DOHH2 (cell line): ENCODE measurements at regions not wholly inside any gene's neighbourhood (a gene's known extent, or its start where the extent isn't known, plus 50 kb on each side); places are given as distances from the start of the nearest gene placed in this dataset.

Experiments
- H3F3A ChIP-seq: fragments of 200-600 bp; sonication (generic), shearing (Covaris generic); 2 replicates; pipeline ENCODE4 v1.6.0; 2016; ENCODE audit warnings: antibody characterized with exemption, mild to moderate bottlenecking; ENCODE audit not compliant: control insufficient read depth, insufficient read depth
- H3K27ac ChIP-seq: fragments of 200-600 bp; sonication (generic); 2 replicates; pipeline ENCODE4 v1.5.1; 2014; ENCODE audit warnings: low read depth, mild to moderate bottlenecking, low read length, moderate library complexity
- H3K27me3 ChIP-seq: fragments of 200-600 bp; sonication (generic); 2 replicates; pipeline ENCODE4 v1.6.1; 2014; ENCODE audit warnings: mild to moderate bottlenecking, low read length, mixed read lengths; ENCODE audit not compliant: control insufficient read depth
- H3K36me3 ChIP-seq: fragments of 200-600 bp; sonication (generic); 2 replicates; pipeline ENCODE4 v1.6.1; 2014; ENCODE audit warnings: mild to moderate bottlenecking, low read length, moderate library complexity, mixed read lengths; ENCODE audit not compliant: control insufficient read depth
- H3K4me1 ChIP-seq: fragments of 200-600 bp; sonication (generic); 2 replicates; pipeline ENCODE4 v1.6.1; 2014; ENCODE audit warnings: mild to moderate bottlenecking, low read length, mixed read lengths; ENCODE audit not compliant: control insufficient read depth
- H3K4me2 ChIP-seq: fragments of 200-600 bp; sonication (generic); 2 replicates; pipeline ENCODE4 v1.6.0; 2014; ENCODE audit warnings: mild to moderate bottlenecking, low read length, moderate library complexity
- H3K4me3 ChIP-seq: fragments of 200-600 bp; sonication (generic); 2 replicates; pipeline ENCODE4 v1.5.1; 2014; ENCODE audit warnings: mild to moderate bottlenecking, low read length, mixed read lengths
- H3K79me2 ChIP-seq: fragments of 200-600 bp; sonication (generic); 2 replicates; pipeline ENCODE4 v1.6.1; 2014; ENCODE audit warnings: mild to moderate bottlenecking, low read length, mixed read lengths; ENCODE audit not compliant: control insufficient read depth
- H3K9me2 ChIP-seq: fragments of 200-600 bp; sonication (generic); replicated peaks from 2 replicates; pipeline ENCODE4 v1.6.1; 2014; ENCODE audit warnings: mild to moderate bottlenecking, low read length, mixed read lengths; ENCODE audit not compliant: control insufficient read depth
- H3K9me3 ChIP-seq: fragments of 200-600 bp; sonication (generic); 2 replicates; pipeline ENCODE4 v1.6.1; 2014; ENCODE audit warnings: antibody characterized with exemption, low read length, mixed read lengths; ENCODE audit not compliant: control insufficient read depth, insufficient read depth
- H4K20me1 ChIP-seq: fragments of 200-600 bp; sonication (generic); 2 replicates; pipeline ENCODE4 v1.6.0; 2014; ENCODE audit warnings: low read depth, mild to moderate bottlenecking, antibody characterized with exemption, low read length, moderate library complexity; ENCODE audit not compliant: control insufficient read depth, insufficient read depth
- EZH2phosphoT487 ChIP-seq: fragments of 200-600 bp; sonication (generic); IDR thresholded peaks from 2 replicates; pipeline ENCODE4 v1.6.1; 2017; ENCODE audit warnings: borderline replicate concordance, mild to moderate bottlenecking, antibody characterized with exemption, low read length, moderate library complexity, mixed read lengths
- TF ChIP-seq, protein P1 (sequence below): fragments of 200-600 bp; sonication (generic); IDR thresholded peaks from one replicate; pipeline ENCODE4 v1.5.1; 2014; ENCODE audit warnings: antibody characterized with exemption, mild to moderate bottlenecking, low read depth, low read length; ENCODE audit not compliant: poor library complexity, severe bottlenecking

DNA sequence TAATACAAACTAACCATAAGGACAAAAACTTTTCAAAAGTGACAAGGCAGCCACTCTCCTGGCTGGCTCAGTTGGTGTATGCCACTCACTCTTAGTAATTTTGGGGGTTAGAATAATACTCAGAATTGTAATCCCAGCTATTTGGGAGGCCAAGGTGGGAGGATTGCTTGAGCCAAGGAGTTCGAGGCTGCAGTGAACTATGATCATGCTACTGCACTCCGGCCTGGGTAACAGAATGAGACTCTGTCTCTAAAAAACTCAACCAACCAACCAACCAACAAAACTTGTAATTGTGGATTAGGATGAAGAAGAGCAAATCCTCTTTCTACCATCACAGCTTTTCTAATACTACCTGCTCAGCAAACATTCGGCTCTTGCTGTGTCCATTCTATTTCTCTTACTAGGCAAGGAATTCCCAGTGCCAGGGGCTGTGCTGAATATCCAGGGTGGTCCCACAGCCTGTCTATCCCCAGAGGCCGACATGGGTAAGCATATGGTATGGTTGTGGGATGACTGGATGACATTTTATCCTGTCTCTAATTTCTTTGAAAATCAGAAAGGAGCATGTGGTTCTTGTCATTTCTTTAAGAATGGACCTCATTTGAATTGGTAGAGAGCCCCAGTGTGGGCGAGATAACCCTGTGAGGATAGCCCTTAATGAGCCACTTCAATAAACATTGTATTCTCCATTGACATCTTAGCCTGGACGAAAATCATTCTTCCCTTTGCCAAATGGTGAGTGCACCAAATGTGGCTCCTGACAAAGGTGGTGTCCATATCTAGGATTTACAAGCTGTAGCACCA, 220.1 kb downstream of the MYCN start:
- no peaks in the 10 kb centered on the region for H3K36me3 ChIP-seq
- H3K27ac ChIP-seq: no peak overlapping the region
- no peaks in the 10 kb centered on the region for H4K20me1 ChIP-seq
- H3K4me1 ChIP-seq: peaks cover 10% of the 10 kb centered on the region
- no peaks in the 10 kb centered on the region for H3K27me3 ChIP-seq
- H3K9me2 ChIP-seq: no peaks in the 10 kb centered on the region
- H3K79me2 ChIP-seq: no peaks in the 10 kb centered on the region
- no peak for TF ChIP-seq EZH2phosphoT487
- TF ChIP-seq, protein P1, sequence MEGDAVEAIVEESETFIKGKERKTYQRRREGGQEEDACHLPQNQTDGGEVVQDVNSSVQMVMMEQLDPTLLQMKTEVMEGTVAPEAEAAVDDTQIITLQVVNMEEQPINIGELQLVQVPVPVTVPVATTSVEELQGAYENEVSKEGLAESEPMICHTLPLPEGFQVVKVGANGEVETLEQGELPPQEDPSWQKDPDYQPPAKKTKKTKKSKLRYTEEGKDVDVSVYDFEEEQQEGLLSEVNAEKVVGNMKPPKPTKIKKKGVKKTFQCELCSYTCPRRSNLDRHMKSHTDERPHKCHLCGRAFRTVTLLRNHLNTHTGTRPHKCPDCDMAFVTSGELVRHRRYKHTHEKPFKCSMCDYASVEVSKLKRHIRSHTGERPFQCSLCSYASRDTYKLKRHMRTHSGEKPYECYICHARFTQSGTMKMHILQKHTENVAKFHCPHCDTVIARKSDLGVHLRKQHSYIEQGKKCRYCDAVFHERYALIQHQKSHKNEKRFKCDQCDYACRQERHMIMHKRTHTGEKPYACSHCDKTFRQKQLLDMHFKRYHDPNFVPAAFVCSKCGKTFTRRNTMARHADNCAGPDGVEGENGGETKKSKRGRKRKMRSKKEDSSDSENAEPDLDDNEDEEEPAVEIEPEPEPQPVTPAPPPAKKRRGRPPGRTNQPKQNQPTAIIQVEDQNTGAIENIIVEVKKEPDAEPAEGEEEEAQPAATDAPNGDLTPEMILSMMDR: no peak
- H3K4me3 ChIP-seq: no peak overlapping the region
- no peak overlapping the region for H3K4me2 ChIP-seq
- H3K9me3 ChIP-seq: no peaks in the 10 kb centered on the region
- H3F3A ChIP-seq: no peaks in the 10 kb centered on the region

DNA sequence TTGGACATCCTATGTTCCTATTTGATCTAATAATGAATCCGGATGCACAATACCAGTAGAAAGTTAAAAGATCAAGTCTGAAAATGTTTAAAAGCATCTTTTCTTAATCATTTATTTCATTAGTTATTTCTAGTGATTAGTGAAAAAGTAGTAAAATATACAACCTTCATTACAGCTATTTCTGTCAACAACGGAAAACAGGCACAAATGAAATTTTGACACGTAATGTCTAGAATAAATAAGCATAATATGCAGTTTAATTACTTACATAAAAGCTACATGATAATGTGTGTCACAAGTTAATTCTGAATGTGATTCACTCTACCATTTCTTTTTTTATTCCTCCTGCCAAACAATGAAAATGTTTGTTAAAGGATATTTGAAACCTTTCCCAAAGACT, 216.1 kb downstream of the MYCN start:
- TF ChIP-seq EZH2phosphoT487: no peak
- TF ChIP-seq, protein P1: no peak
- Histone ChIP-seq H3F3A (no peaks in the 10 kb centered on the region), H3K9me3 (no peaks in the 10 kb centered on the region; the same call in 1 of the 2 replicates), H3K79me2 (no peaks in the 10 kb centered on the region), H4K20me1 (no peaks in the 10 kb centered on the region), H3K9me2 (no peaks in the 10 kb centered on the region), H3K4me2 (no peak overlapping the region), H3K4me3 (no peak overlapping the region), H3K27ac (no peak overlapping the region), H3K36me3 (no peaks in the 10 kb centered on the region), H3K4me1 (no peaks in the 10 kb centered on the region), H3K27me3 (no peaks in the 10 kb centered on the region)

GRCh38 chr2:16155766-16156165, 215.4 kb downstream of the MYCN start:
- Histone ChIP-seq H3K4me2 (no peak overlapping the region), H3K4me3 (no peak overlapping the region), H4K20me1 (no peaks in the 10 kb centered on the region), H3K9me2 (no peaks in the 10 kb centered on the region), H3K36me3 (no peaks in the 10 kb centered on the region), H3K79me2 (no peaks in the 10 kb centered on the region), H3F3A (no peaks in the 10 kb centered on the region), H3K4me1 (no peaks in the 10 kb centered on the region), H3K27me3 (no peaks in the 10 kb centered on the region), H3K27ac (no peak overlapping the region), H3K9me3 (no peaks in the 10 kb centered on the region; the same call in 1 of the 2 replicates)
- TF ChIP-seq, protein P1: no peak
- TF ChIP-seq EZH2phosphoT487: no peak
